NCI-H187 treated with DMSO at 0.1 percent for 48 hours (cell line): ENCODE measurements at regions not wholly inside any gene's neighbourhood (a gene's known extent, or its start where the extent isn't known, plus 50 kb on each side); places are given as distances from the start of the nearest gene placed in this dataset.

ENCODE experiments used
- DNase-seq: peaks from one replicate; lab custom pipeline; 2025; lab: John Stamatoyannopoulos, UW

GRCh38 chr21:35366394-35367080 lies 317.4 kb upstream of the RUNX1 start:
- no peak for DNase-seq

GRCh38 chr21:35363458-35363857 lies 314.4 kb upstream of the RUNX1 start:
- no peak for DNase-seq

- no peak for DNase-seq
Measured at GRCh38 chr21:35361988-35362387, 312.9 kb upstream of the RUNX1 start.

GRCh38 chr21:35360870-35361570 lies 311.9 kb upstream of the RUNX1 start:
- no peak for DNase-seq

- no peak for DNase-seq
Measured at GRCh38 chr21:35359076-35359475, 310.0 kb upstream of the RUNX1 start.

GRCh38 chr21:35358008-35358407 lies 308.9 kb upstream of the RUNX1 start:
- no peak for DNase-seq

- no peak for DNase-seq
Measured at GRCh38 chr21:35357041-35357780, 308.1 kb upstream of the RUNX1 start.

- no peak for DNase-seq
Measured at GRCh38 chr21:35354078-35354477, 305.0 kb upstream of the RUNX1 start.

- no peak for DNase-seq
Measured at GRCh38 chr21:35352793-35353192, 303.7 kb upstream of the RUNX1 start.

- no peak for DNase-seq
Measured at GRCh38 chr21:35352066-35352770, 303.1 kb upstream of the RUNX1 start.

- no peak for DNase-seq
Measured at GRCh38 chr21:35351434-35351833, 302.3 kb upstream of the RUNX1 start.

GRCh38 chr21:35350965-35351364 lies 301.9 kb upstream of the RUNX1 start:
- no peak for DNase-seq

- no peak for DNase-seq
Measured at GRCh38 chr21:35349376-35350080, 300.4 kb upstream of the RUNX1 start.

GRCh38 chr21:35348686-35349085 lies 299.6 kb upstream of the RUNX1 start:
- DNase-seq: no peak

GRCh38 chr21:35346697-35347096 lies 297.6 kb upstream of the RUNX1 start:
- no peak for DNase-seq

- no peak for DNase-seq
Measured at GRCh38 chr21:35345954-35346353, 296.9 kb upstream of the RUNX1 start.

GRCh38 chr21:35344582-35344981 lies 295.5 kb upstream of the RUNX1 start:
- DNase-seq: no peak

GRCh38 chr21:35343046-35343819 lies 294.1 kb upstream of the RUNX1 start:
- DNase-seq: no peak

GRCh38 chr21:35342440-35342839 lies 293.3 kb upstream of the RUNX1 start:
- no peak for DNase-seq

- DNase-seq: no peak
Measured at GRCh38 chr21:35340273-35340672, 291.2 kb upstream of the RUNX1 start.
